Keratinocyte (primary cell): ENCODE measurements at regions not wholly inside any gene's neighbourhood (a gene's known extent, or its start where the extent isn't known, plus 50 kb on each side); places are given as distances from the start of the nearest gene placed in this dataset.
A peak's percentile ranks its signal among the peaks of the same experiment; 100 is the strongest.

ENCODE experiments used
- DNase-seq: peaks from one replicate; pipeline ENCODE4 v3.0.0-alpha.2; 2011; ENCODE audit warnings: low read depth, missing footprints, low spot score
- FAIRE-seq: peaks from 2 replicates; lab custom pipeline; 2011; peaks lifted over from hg19 to GRCh38; lab: Jason Lieb, UNC
- H2AFZ ChIP-seq: 2 replicates; pipeline ENCODE4 v1.6.0; 2012; ENCODE audit warnings: low read length, control low read depth, inconsistent platforms; ENCODE audit not compliant: control insufficient read depth
- H3K27ac ChIP-seq: 2 replicates; pipeline ENCODE4 v1.5.1; 2011; ENCODE audit warnings: low read length; ENCODE audit not compliant: control insufficient read depth, insufficient read depth
- H3K27me3 ChIP-seq: 3 replicates; pipeline ENCODE4 v1.6.0; 2011; ENCODE audit warnings: low read length; ENCODE audit not compliant: control insufficient read depth, insufficient read depth; ENCODE audit errors: extremely low read depth
- H3K36me3 ChIP-seq, 2 experiments: 2 replicates in 1 of 2; 3 replicates in 1 of 2; pipeline ENCODE4 v1.5.1; 2011; ENCODE audit warnings: low read length in 2 of 2, mild to moderate bottlenecking in 1 of 2; ENCODE audit not compliant: control insufficient read depth in 2 of 2, insufficient read depth in 2 of 2; ENCODE audit errors: extremely low read depth in 1 of 2
- H3K4me1 ChIP-seq: 3 replicates; pipeline ENCODE4 v1.5.1; 2011; ENCODE audit warnings: low read length; ENCODE audit not compliant: control insufficient read depth, insufficient read depth; ENCODE audit errors: extremely low read depth
- H3K4me2 ChIP-seq: 3 replicates; pipeline ENCODE4 v1.6.0; 2011; ENCODE audit warnings: low read depth, low read length; ENCODE audit not compliant: control insufficient read depth, insufficient read depth; ENCODE audit errors: extremely low read depth
- H3K4me3 ChIP-seq, 3 experiments: fragments of 200-600 bp in 1 of 3; sonication (generic) in 1 of 3; 2 replicates in 2 of 3; 3 replicates in 1 of 3; pipeline ENCODE4 v1.5.1; 2011 to 2016; ENCODE audit warnings: low read length in 3 of 3, mild to moderate bottlenecking in 3 of 3, control low read depth in 2 of 3, inconsistent platforms in 1 of 3, low read depth in 1 of 3, mixed read lengths in 1 of 3, mixed run types in 1 of 3, moderate library complexity in 1 of 3; ENCODE audit not compliant: control insufficient read depth in 2 of 3, insufficient read depth in 2 of 3; ENCODE audit errors: extremely low read depth in 1 of 3
- H3K79me2 ChIP-seq: 2 replicates; pipeline ENCODE4 v1.6.0; 2012; ENCODE audit warnings: low read length; ENCODE audit not compliant: control insufficient read depth, insufficient read depth
- H3K9ac ChIP-seq: 3 replicates; pipeline ENCODE4 v1.6.0; 2011; ENCODE audit warnings: low read length; ENCODE audit not compliant: control insufficient read depth, insufficient read depth; ENCODE audit errors: extremely low read depth
- H3K9me1 ChIP-seq: 3 replicates; pipeline ENCODE4 v1.6.0; 2011; ENCODE audit warnings: low read length; ENCODE audit not compliant: control insufficient read depth, insufficient read depth; ENCODE audit errors: extremely low read depth
- H3K9me3 ChIP-seq: 2 replicates; pipeline ENCODE4 v1.5.1; 2012; ENCODE audit warnings: low read depth, low read length; ENCODE audit not compliant: control insufficient read depth
- H4K20me1 ChIP-seq: 3 replicates; pipeline ENCODE4 v1.6.0; 2011; ENCODE audit warnings: low read length; ENCODE audit not compliant: control insufficient read depth, insufficient read depth; ENCODE audit errors: extremely low read depth
- CTCF ChIP-seq, 3 experiments: IDR thresholded peaks in 1 of 3; conservative IDR thresholded peaks in 1 of 3; optimal IDR thresholded peaks in 1 of 3; 2 replicates in 2 of 3; 3 replicates in 1 of 3; pipeline versions ENCODE3 to v1.5.1; 2011; ENCODE audit warnings: low read length in 3 of 3, mild to moderate bottlenecking in 3 of 3, moderate library complexity in 2 of 3, control low read depth in 1 of 3, inconsistent platforms in 1 of 3; ENCODE audit not compliant: insufficient read depth in 2 of 3; ENCODE audit errors: extremely low read depth in 1 of 3
- EZH2 ChIP-seq: IDR thresholded peaks from one replicate; pipeline ENCODE4 v1.6.1; 2012; ENCODE audit warnings: inconsistent platforms, mild to moderate bottlenecking, low read length, moderate library complexity
- dilution Hi-C: fragments of 300-500 bp; cut with MboI; formaldehyde crosslinking; loops from one replicate; pipeline ENCODE4 v1.7.0; 2020; ENCODE audit warnings: low sequenced_read_pairs; ENCODE audit not compliant: extremely low pct_ligation_motif_present

- dilution Hi-C loops = no loop called here
- H2AFZ ChIP-seq = no peak overlapping the region
Observed at GRCh38 chr13:50213526-50213925, 198.3 kb downstream of the KCNRG start.

GRCh38 chr13:50214514-50214913 lies 199.3 kb downstream of the KCNRG start:
- Histone ChIP-seq H3K79me2 (no peaks in the 10 kb centered on the region), H3K27ac (no peak overlapping the region), H3K4me3 (no peak overlapping the region), H3K36me3 (no peaks in the 10 kb centered on the region), H3K9me1 (no peaks in the 10 kb centered on the region), H3K4me2 (no peak overlapping the region), H2AFZ (no peak overlapping the region), H3K9me3 (peaks cover 3% of the 10 kb centered on the region), H3K27me3 (no peaks in the 10 kb centered on the region), H3K9ac (no peak overlapping the region), H3K4me1 (no peaks in the 10 kb centered on the region), H4K20me1 (no peaks in the 10 kb centered on the region)
- dilution Hi-C loops = no loop called here
- FAIRE-seq (no peak), DNase-seq (no peak)
- TF ChIP-seq EZH2 (no peak), CTCF (optimal IDR thresholded peaks at IDR 0.05 in 1 of 3, IDR thresholded peaks at IDR 0.05 in 1 of 3, conservative IDR thresholded peaks at IDR 0.05 in 1 of 3; ENCODE audit: extremely low read depth in 1 of 3, insufficient read depth in 2 of 3, low read length in 3 of 3) (no peak)

More at GRCh38 chr13:50213526-50213925, 198.3 kb downstream of the KCNRG start:
- H4K20me1 ChIP-seq = no peaks in the 10 kb centered on the region
- no peaks in the 10 kb centered on the region for H3K36me3 ChIP-seq
- no peaks in the 10 kb centered on the region for H3K27me3 ChIP-seq
- no peak overlapping the region for H3K9ac ChIP-seq
- no peak overlapping the region for H3K4me2 ChIP-seq
- peaks cover 3% of the 10 kb centered on the region for H3K9me3 ChIP-seq
- no peak overlapping the region for H3K27ac ChIP-seq
- H3K4me1 ChIP-seq = no peaks in the 10 kb centered on the region
- DNase-seq = no peak
- TF ChIP-seq CTCF (optimal IDR thresholded peaks at IDR 0.05 in 1 of 3, IDR thresholded peaks at IDR 0.05 in 1 of 3, conservative IDR thresholded peaks at IDR 0.05 in 1 of 3; ENCODE audit: extremely low read depth in 1 of 3, insufficient read depth in 2 of 3, low read length in 3 of 3) = no peak
- no peak for TF ChIP-seq EZH2
- FAIRE-seq = peak; percentile 58
- H3K4me3 ChIP-seq = no peak overlapping the region
- H3K79me2 ChIP-seq = no peaks in the 10 kb centered on the region
- H3K9me1 ChIP-seq = no peaks in the 10 kb centered on the region
